Uterus (tissue), 2 donors: ENCODE measurements at regions not wholly inside any gene's neighbourhood (a gene's known extent, or its start where the extent isn't known, plus 50 kb on each side); places are given as distances from the start of the nearest gene placed in this dataset.

Experiments used
- POLR2A ChIP-seq, 2 donors: fragments of 450-650 bp; IDR thresholded peaks; one replicate each; pipeline ENCODE4 v1.6.1; 2016; ENCODE audit warnings: antibody characterized with exemption in 2 of 2, mild to moderate bottlenecking in 1 of 2, moderate library complexity in 1 of 2
- TF ChIP-seq, protein P1 (sequence below), 4 experiments: fragments of 200-600 bp in 2 of 4; fragments of 450-650 bp in 2 of 4; sonication (generic) in 2 of 4; IDR thresholded peaks; one replicate each; pipeline ENCODE4 v1.5.1; 2016 to 2019; ENCODE audit warnings: antibody characterized with exemption in 4 of 4, mild to moderate bottlenecking in 2 of 4, moderate library complexity in 1 of 4

DNA sequence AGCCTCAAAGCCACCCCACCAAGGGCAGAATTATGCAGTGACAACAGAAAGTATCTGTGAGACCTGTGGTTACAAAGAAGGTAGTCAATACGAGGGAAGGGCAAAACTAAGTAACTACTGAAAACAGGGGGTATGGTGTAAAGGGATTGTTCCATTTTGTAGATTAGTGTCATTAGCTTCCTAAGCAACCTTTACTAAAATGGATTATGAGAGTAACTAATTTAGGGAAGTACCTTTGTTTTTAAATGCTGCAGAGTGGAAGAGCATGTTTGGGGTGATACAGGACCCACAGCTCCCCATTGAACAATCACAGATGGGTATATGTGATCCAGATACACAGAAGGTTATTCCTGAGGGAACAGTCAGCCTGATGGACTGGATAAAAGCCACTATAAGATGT, 51.3 kb upstream of the TAC1 start:
- TF ChIP-seq POLR2A (IDR thresholded peaks at IDR 0.05), result no peak
- TF ChIP-seq, protein P1, sequence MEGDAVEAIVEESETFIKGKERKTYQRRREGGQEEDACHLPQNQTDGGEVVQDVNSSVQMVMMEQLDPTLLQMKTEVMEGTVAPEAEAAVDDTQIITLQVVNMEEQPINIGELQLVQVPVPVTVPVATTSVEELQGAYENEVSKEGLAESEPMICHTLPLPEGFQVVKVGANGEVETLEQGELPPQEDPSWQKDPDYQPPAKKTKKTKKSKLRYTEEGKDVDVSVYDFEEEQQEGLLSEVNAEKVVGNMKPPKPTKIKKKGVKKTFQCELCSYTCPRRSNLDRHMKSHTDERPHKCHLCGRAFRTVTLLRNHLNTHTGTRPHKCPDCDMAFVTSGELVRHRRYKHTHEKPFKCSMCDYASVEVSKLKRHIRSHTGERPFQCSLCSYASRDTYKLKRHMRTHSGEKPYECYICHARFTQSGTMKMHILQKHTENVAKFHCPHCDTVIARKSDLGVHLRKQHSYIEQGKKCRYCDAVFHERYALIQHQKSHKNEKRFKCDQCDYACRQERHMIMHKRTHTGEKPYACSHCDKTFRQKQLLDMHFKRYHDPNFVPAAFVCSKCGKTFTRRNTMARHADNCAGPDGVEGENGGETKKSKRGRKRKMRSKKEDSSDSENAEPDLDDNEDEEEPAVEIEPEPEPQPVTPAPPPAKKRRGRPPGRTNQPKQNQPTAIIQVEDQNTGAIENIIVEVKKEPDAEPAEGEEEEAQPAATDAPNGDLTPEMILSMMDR (IDR thresholded peaks at IDR 0.05), result no peak
